ENCODE measurements at regions not wholly inside any gene's neighbourhood (a gene's known extent, or its start where the extent isn't known, plus 50 kb on each side); places are given as distances from the start of the nearest gene placed in this dataset.

DNA sequence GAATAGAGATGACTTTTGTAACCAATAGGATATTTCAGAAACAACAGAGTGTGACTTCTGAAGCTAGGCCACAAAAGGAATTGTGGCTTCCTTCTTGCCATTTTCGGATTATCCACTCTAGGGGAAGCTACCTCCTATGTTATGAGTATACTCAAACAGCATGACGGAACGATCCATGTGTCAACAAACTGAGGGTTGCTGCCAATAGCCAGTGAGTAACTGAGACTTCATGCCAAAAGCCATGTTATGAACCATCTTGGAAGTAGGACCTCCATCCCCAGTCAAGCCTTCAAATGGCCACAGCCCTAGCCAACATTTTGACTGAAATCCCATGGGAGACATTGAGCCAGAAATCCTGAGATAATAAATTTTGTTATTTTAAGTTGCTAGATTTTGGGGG lies 69.0 kb upstream of the IL6 start:
- H3K4me3 ChIP-seq (ENCODE audit: low read depth in 2 of 2, low read length in 1 of 2), result no peak overlapping the region
- DNase-seq, result no peak
- H4K20me1 ChIP-seq (ENCODE audit: insufficient read depth), result no peaks in the 10 kb centered on the region
- TF ChIP-seq RCOR1 (IDR thresholded peaks at IDR 0.05; ENCODE audit: low read length), result no peak
- no peak for TF ChIP-seq TEAD4 (IDR thresholded peaks at IDR 0.05; ENCODE audit: borderline replicate concordance, insufficient read depth)
- TF ChIP-seq GABPA (IDR thresholded peaks at IDR 0.05; ENCODE audit: low read depth), result no peak
- no peak for TF ChIP-seq RFX5 (IDR thresholded peaks at IDR 0.05; ENCODE audit: low read length)
- TF ChIP-seq, protein P1, sequence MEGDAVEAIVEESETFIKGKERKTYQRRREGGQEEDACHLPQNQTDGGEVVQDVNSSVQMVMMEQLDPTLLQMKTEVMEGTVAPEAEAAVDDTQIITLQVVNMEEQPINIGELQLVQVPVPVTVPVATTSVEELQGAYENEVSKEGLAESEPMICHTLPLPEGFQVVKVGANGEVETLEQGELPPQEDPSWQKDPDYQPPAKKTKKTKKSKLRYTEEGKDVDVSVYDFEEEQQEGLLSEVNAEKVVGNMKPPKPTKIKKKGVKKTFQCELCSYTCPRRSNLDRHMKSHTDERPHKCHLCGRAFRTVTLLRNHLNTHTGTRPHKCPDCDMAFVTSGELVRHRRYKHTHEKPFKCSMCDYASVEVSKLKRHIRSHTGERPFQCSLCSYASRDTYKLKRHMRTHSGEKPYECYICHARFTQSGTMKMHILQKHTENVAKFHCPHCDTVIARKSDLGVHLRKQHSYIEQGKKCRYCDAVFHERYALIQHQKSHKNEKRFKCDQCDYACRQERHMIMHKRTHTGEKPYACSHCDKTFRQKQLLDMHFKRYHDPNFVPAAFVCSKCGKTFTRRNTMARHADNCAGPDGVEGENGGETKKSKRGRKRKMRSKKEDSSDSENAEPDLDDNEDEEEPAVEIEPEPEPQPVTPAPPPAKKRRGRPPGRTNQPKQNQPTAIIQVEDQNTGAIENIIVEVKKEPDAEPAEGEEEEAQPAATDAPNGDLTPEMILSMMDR (IDR thresholded peaks at IDR 0.05), result no peak
- no peak for TF ChIP-seq SMC3 (IDR thresholded peaks at IDR 0.05; ENCODE audit: low read depth, low read length)
- no peak for TF ChIP-seq YY1 (IDR thresholded peaks at IDR 0.05; ENCODE audit: low read depth)
- TF ChIP-seq, protein P2, sequence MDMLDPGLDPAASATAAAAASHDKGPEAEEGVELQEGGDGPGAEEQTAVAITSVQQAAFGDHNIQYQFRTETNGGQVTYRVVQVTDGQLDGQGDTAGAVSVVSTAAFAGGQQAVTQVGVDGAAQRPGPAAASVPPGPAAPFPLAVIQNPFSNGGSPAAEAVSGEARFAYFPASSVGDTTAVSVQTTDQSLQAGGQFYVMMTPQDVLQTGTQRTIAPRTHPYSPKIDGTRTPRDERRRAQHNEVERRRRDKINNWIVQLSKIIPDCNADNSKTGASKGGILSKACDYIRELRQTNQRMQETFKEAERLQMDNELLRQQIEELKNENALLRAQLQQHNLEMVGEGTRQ (IDR thresholded peaks at IDR 0.05; ENCODE audit: borderline replicate concordance, low read depth, low read length), result no peak
- TF ChIP-seq, protein P3, sequence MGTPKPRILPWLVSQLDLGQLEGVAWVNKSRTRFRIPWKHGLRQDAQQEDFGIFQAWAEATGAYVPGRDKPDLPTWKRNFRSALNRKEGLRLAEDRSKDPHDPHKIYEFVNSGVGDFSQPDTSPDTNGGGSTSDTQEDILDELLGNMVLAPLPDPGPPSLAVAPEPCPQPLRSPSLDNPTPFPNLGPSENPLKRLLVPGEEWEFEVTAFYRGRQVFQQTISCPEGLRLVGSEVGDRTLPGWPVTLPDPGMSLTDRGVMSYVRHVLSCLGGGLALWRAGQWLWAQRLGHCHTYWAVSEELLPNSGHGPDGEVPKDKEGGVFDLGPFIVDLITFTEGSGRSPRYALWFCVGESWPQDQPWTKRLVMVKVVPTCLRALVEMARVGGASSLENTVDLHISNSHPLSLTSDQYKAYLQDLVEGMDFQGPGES (IDR thresholded peaks at IDR 0.05; ENCODE audit: low read depth, low read length), result no peak
- TF ChIP-seq, protein P4, sequence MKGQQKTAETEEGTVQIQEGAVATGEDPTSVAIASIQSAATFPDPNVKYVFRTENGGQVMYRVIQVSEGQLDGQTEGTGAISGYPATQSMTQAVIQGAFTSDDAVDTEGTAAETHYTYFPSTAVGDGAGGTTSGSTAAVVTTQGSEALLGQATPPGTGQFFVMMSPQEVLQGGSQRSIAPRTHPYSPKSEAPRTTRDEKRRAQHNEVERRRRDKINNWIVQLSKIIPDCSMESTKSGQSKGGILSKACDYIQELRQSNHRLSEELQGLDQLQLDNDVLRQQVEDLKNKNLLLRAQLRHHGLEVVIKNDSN (IDR thresholded peaks at IDR 0.05; ENCODE audit: borderline replicate concordance, low read depth), result no peak
- TF ChIP-seq RXRA (IDR thresholded peaks at IDR 0.05; ENCODE audit: borderline replicate concordance, low read depth), result no peak
- TF ChIP-seq ELF1 (IDR thresholded peaks at IDR 0.05), result no peak
- no peak for TF ChIP-seq EZH2phosphoT487 (IDR thresholded peaks at IDR 0.05; ENCODE audit: borderline replicate concordance, low read depth)
- TF ChIP-seq, protein P5, sequence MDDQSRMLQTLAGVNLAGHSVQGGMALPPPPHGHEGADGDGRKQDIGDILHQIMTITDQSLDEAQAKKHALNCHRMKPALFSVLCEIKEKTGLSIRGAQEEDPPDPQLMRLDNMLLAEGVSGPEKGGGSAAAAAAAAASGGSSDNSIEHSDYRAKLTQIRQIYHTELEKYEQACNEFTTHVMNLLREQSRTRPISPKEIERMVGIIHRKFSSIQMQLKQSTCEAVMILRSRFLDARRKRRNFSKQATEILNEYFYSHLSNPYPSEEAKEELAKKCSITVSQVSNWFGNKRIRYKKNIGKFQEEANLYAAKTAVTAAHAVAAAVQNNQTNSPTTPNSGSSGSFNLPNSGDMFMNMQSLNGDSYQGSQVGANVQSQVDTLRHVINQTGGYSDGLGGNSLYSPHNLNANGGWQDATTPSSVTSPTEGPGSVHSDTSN (IDR thresholded peaks at IDR 0.05), result no peak
- TF ChIP-seq NRF1 (IDR thresholded peaks at IDR 0.05; ENCODE audit: low read depth, low read length), result no peak
- TF ChIP-seq NFIC (IDR thresholded peaks at IDR 0.05; ENCODE audit: borderline replicate concordance), result no peak
- no peak for TF ChIP-seq CHD2 (IDR thresholded peaks at IDR 0.05; ENCODE audit: low read length, partially characterized antibody)
- TF ChIP-seq, protein P6, sequence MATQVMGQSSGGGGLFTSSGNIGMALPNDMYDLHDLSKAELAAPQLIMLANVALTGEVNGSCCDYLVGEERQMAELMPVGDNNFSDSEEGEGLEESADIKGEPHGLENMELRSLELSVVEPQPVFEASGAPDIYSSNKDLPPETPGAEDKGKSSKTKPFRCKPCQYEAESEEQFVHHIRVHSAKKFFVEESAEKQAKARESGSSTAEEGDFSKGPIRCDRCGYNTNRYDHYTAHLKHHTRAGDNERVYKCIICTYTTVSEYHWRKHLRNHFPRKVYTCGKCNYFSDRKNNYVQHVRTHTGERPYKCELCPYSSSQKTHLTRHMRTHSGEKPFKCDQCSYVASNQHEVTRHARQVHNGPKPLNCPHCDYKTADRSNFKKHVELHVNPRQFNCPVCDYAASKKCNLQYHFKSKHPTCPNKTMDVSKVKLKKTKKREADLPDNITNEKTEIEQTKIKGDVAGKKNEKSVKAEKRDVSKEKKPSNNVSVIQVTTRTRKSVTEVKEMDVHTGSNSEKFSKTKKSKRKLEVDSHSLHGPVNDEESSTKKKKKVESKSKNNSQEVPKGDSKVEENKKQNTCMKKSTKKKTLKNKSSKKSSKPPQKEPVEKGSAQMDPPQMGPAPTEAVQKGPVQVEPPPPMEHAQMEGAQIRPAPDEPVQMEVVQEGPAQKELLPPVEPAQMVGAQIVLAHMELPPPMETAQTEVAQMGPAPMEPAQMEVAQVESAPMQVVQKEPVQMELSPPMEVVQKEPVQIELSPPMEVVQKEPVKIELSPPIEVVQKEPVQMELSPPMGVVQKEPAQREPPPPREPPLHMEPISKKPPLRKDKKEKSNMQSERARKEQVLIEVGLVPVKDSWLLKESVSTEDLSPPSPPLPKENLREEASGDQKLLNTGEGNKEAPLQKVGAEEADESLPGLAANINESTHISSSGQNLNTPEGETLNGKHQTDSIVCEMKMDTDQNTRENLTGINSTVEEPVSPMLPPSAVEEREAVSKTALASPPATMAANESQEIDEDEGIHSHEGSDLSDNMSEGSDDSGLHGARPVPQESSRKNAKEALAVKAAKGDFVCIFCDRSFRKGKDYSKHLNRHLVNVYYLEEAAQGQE (IDR thresholded peaks at IDR 0.05; ENCODE audit: low read depth, low read length), result no peak
- no peak for TF ChIP-seq TAF1 (IDR thresholded peaks at IDR 0.05; ENCODE audit: borderline replicate concordance, low read depth, low read length)
- no peak for TF ChIP-seq SIN3A (IDR thresholded peaks at IDR 0.05; ENCODE audit: borderline replicate concordance, low read depth, low read length)
- 13% methylated on average over 3 of the region's 3 CpGs for WGBS (ENCODE audit: low lambda C conversion rate)
- POLR2A ChIA-PET, result no interaction called here
- no peak overlapping the region for H2AFZ ChIP-seq (ENCODE audit: low read depth)
- no peaks in the 10 kb centered on the region for H3K27me3 ChIP-seq (ENCODE audit: insufficient read depth)
- peaks cover 0 to 5% of the 10 kb centered on the region in 2 experiments; a peak in 1 of 4 replicates for H3K4me1 ChIP-seq (ENCODE audit: control insufficient read depth in 1 of 2, insufficient read depth in 2 of 2, low read depth in 1 of 2, low read length in 1 of 2)
- H3K9me2 ChIP-seq, result no peaks in the 10 kb centered on the region
- H3F3A ChIP-seq (replicated peaks; ENCODE audit: insufficient read depth), result peaks cover 4% of the 10 kb centered on the region
- H3K9me3 ChIP-seq, result no peaks in the 10 kb centered on the region
- no peak overlapping the region for H3K4me2 ChIP-seq
- no peaks in the 10 kb centered on the region for H3K79me2 ChIP-seq (ENCODE audit: insufficient read depth)
- CTCF ChIA-PET, result interaction anchor here (0.7 kb wide), 1 partner anchor 11 kb away, joined by 3 read pairs; no protein-coding TSS in a partner anchor
- no peak overlapping the region for H3K9ac ChIP-seq
- no peaks in the 10 kb centered on the region for H3K36me3 ChIP-seq (replicated peaks in 1 of 2; ENCODE audit: control insufficient read depth in 1 of 2, insufficient read depth in 2 of 2, low read length in 1 of 2)
- H3K27ac ChIP-seq (ENCODE audit: low read depth in 2 of 2, low read length in 1 of 2), result no peak overlapping the region

Measured in SK-N-SH (cell line).